ENCODE measurements at regions not wholly inside any gene's neighbourhood (a gene's known extent, or its start where the extent isn't known, plus 50 kb on each side); places are given as distances from the start of the nearest gene placed in this dataset.

GRCh38 chr6:25153079-25153478, 126.1 kb upstream of the CARMIL1 start:
- TF ChIP-seq CTCF (conservative IDR thresholded peaks at IDR 0.05 in 1 of 2, IDR thresholded peaks at IDR 0.05 in 1 of 2; ENCODE audit: low read depth in 1 of 2, low read length in 2 of 2) = no peak
- TF ChIP-seq EZH2 (IDR thresholded peaks at IDR 0.05; ENCODE audit: low read length, missing control alignments) = no peak

Data from fibroblast of lung (primary cell).